Prostate gland (tissue), 2 donors: ENCODE measurements at regions not wholly inside any gene's neighbourhood (a gene's known extent, or its start where the extent isn't known, plus 50 kb on each side); places are given as distances from the start of the nearest gene placed in this dataset.

Experiments
- DNase-seq: peaks from one replicate; pipeline ENCODE4 v3.0.0-alpha.2; 2019; ENCODE audit warnings: low spot score
- H3K27ac ChIP-seq, 2 donors: fragments of 200-600 bp; sonication (generic); 2 replicates each; pipeline ENCODE4 v1.5.1; 2017 to 2019
- H3K27me3 ChIP-seq: fragments of 200-600 bp; sonication (generic); replicated peaks from 2 replicates; pipeline ENCODE4 v1.5.1; 2019; ENCODE audit not compliant: insufficient read depth
- H3K36me3 ChIP-seq, 2 donors: fragments of 200-600 bp; sonication (generic); 1 replicate in 1 of 2; 2 replicates in 1 of 2; pipeline versions ENCODE4 v1.5.1 to v1.8.1; 2017 to 2019
- H3K4me1 ChIP-seq: fragments of 200-600 bp; sonication (generic); replicated peaks from 2 replicates; pipeline ENCODE4 v1.5.1; 2019
- H3K4me3 ChIP-seq, 2 donors: fragments of 200-600 bp; sonication (generic); 2 replicates each; pipeline ENCODE4 v1.5.1; 2017 to 2019
- H3K9me3 ChIP-seq: fragments of 200-600 bp; sonication (generic); 2 replicates; pipeline ENCODE4 v1.5.1; 2017
- CTCF ChIP-seq, 4 experiments: fragments of 200-600 bp in 2 of 4; fragments of 450-650 bp in 2 of 4; sonication (generic) in 2 of 4; IDR thresholded peaks; 1 replicate in 3 of 4; 2 replicates in 1 of 4; pipeline ENCODE4 v1.5.1; 2016 to 2019; ENCODE audit warnings: antibody characterized with exemption in 4 of 4, mild to moderate bottlenecking in 2 of 4, moderate library complexity in 2 of 4
- POLR2A ChIP-seq: fragments of 450-650 bp; IDR thresholded peaks from one replicate; pipeline ENCODE4 v1.6.1; 2016; ENCODE audit warnings: antibody characterized with exemption, mild to moderate bottlenecking
- POLR2AphosphoS5 ChIP-seq: sonication (generic); formaldehyde crosslinking; IDR thresholded peaks from one replicate; pipeline ENCODE4 v1.6.1; 2017; ENCODE audit warnings: antibody characterized with exemption
- WGBS: methylation state at CpG from one replicate; pipeline ENCODE4 v1.1.5; 2018; 5-methylcytosine and 5-hydroxymethylcytosine counted together
- intact Hi-C: fragments of 100-400 bp; cut with DNase I; formaldehyde crosslinking; loops from one replicate; pipeline ENCODE4 v1.14.2; 2022

GRCh38 chr21:26377111-26377694, 195.9 kb downstream of the CYYR1 start:
- 91% methylated on average over 2 of the region's 2 CpGs for WGBS
- TF ChIP-seq POLR2AphosphoS5: no peak
- no peak for TF ChIP-seq CTCF (IDR thresholded peaks at IDR 0.05)
- no peak for TF ChIP-seq POLR2A
- intact Hi-C loops: no loop called here

GRCh38 chr21:26374817-26375216, 198.3 kb downstream of the CYYR1 start:
- no peak overlapping the region for H3K27ac ChIP-seq
- intact Hi-C loops: no loop called here
- H3K4me1 ChIP-seq: no peaks in the 10 kb centered on the region
- H3K27me3 ChIP-seq: no peaks in the 10 kb centered on the region
- no peak overlapping the region for H3K4me3 ChIP-seq
- no peak for DNase-seq
- WGBS: 58% methylated on average over 2 of the region's 2 CpGs
- H3K36me3 ChIP-seq: no peaks in the 10 kb centered on the region
- TF ChIP-seq CTCF (IDR thresholded peaks at IDR 0.05) (no peak), POLR2A (no peak), POLR2AphosphoS5 (no peak)
- no peaks in the 10 kb centered on the region for H3K9me3 ChIP-seq

More at GRCh38 chr21:26377111-26377694, 195.9 kb downstream of the CYYR1 start:
- Histone ChIP-seq H3K9me3 (no peaks in the 10 kb centered on the region), H3K4me3 (no peak overlapping the region), H3K27ac (no peak overlapping the region), H3K4me1 (no peaks in the 10 kb centered on the region), H3K36me3 (no peaks in the 10 kb centered on the region), H3K27me3 (no peaks in the 10 kb centered on the region)
- no peak for DNase-seq

GRCh38 chr21:26368591-26369320, 198.2 kb upstream of the APP start:
- no peak for DNase-seq
- 60% methylated on average over 3 of the region's 3 CpGs for WGBS
- H3K36me3 ChIP-seq: no peaks in the 10 kb centered on the region
- intact Hi-C loops: no loop called here
- H3K27me3 ChIP-seq: no peaks in the 10 kb centered on the region
- H3K4me1 ChIP-seq: no peaks in the 10 kb centered on the region
- no peaks in the 10 kb centered on the region for H3K9me3 ChIP-seq
- H3K27ac ChIP-seq: no peak overlapping the region
- H3K4me3 ChIP-seq: no peak overlapping the region
- TF ChIP-seq POLR2A (no peak), POLR2AphosphoS5 (no peak), CTCF (IDR thresholded peaks at IDR 0.05) (no peak)

GRCh38 chr21:26366781-26367180, 196.2 kb upstream of the APP start:
- Histone ChIP-seq H3K36me3 (no peaks in the 10 kb centered on the region), H3K4me3 (no peak overlapping the region), H3K9me3 (no peaks in the 10 kb centered on the region), H3K27me3 (no peaks in the 10 kb centered on the region), H3K27ac (no peak overlapping the region), H3K4me1 (no peaks in the 10 kb centered on the region)
- WGBS: 77% methylated on average over 2 of the region's 2 CpGs
- intact Hi-C loops: no loop called here
- no peak for TF ChIP-seq CTCF (IDR thresholded peaks at IDR 0.05)
- TF ChIP-seq POLR2AphosphoS5: no peak
- no peak for TF ChIP-seq POLR2A
- DNase-seq: no peak

GRCh38 chr21:26365849-26366248, 195.3 kb upstream of the APP start:
- TF ChIP-seq POLR2A (no peak), POLR2AphosphoS5 (no peak), CTCF (IDR thresholded peaks at IDR 0.05) (no peak)
- H3K4me3 ChIP-seq: no peak overlapping the region
- no peak overlapping the region for H3K27ac ChIP-seq
- DNase-seq: no peak
- no peaks in the 10 kb centered on the region for H3K4me1 ChIP-seq
- no peaks in the 10 kb centered on the region for H3K27me3 ChIP-seq
- WGBS: 84% methylated on average over 3 of the region's 3 CpGs
- intact Hi-C loops: no loop called here
- no peaks in the 10 kb centered on the region for H3K36me3 ChIP-seq
- no peaks in the 10 kb centered on the region for H3K9me3 ChIP-seq
